Endodermal cell (in vitro differentiated cells): ENCODE measurements at regions not wholly inside any gene's neighbourhood (a gene's known extent, or its start where the extent isn't known, plus 50 kb on each side); places are given as distances from the start of the nearest gene placed in this dataset.

Source experiments
- DNase-seq: peaks from one replicate; pipeline ENCODE4 v3.0.0-alpha.2; 2017
- H3K27ac ChIP-seq: 2 replicates; pipeline ENCODE4 v1.5.1; 2013; ENCODE audit warnings: mild to moderate bottlenecking, low read depth, low read length, moderate library complexity
- H3K27me3 ChIP-seq: 2 replicates; pipeline ENCODE4 v1.6.1; 2013; ENCODE audit warnings: mild to moderate bottlenecking, low read length, moderate library complexity; ENCODE audit not compliant: insufficient read depth, control insufficient read depth, poor library complexity, severe bottlenecking
- H3K36me3 ChIP-seq: 2 replicates; pipeline ENCODE4 v1.7.0; 2013; ENCODE audit warnings: mild to moderate bottlenecking, low read length, moderate library complexity; ENCODE audit not compliant: control insufficient read depth, insufficient read depth
- H3K4me1 ChIP-seq: one replicate; pipeline ENCODE4 v1.7.0; 2013; ENCODE audit warnings: low read length; ENCODE audit not compliant: control insufficient read depth, insufficient read depth
- H3K4me3 ChIP-seq: 2 replicates; pipeline ENCODE4 v1.5.1; 2013; ENCODE audit warnings: mild to moderate bottlenecking, low read length, moderate library complexity
- H3K9ac ChIP-seq: 2 replicates; pipeline ENCODE4 v1.6.1; 2013; ENCODE audit warnings: mild to moderate bottlenecking, low read length, moderate library complexity; ENCODE audit not compliant: poor library complexity, severe bottlenecking; ENCODE audit errors: extremely low read depth
- H3K9me3 ChIP-seq: 2 replicates; pipeline ENCODE4 v1.6.1; 2013; ENCODE audit warnings: mild to moderate bottlenecking, low read length, moderate library complexity; ENCODE audit not compliant: control insufficient read depth
- H3K27ac Mint-ChIP-seq: 2 replicates; pipeline ENCODE4 v1.8.0; 2020; ENCODE audit warnings: mixed read lengths
- H3K27me3 Mint-ChIP-seq: 2 replicates; pipeline ENCODE4 v1.8.0; 2021; ENCODE audit warnings: mild to moderate bottlenecking, mixed read lengths; ENCODE audit not compliant: insufficient read depth
- H3K36me3 Mint-ChIP-seq: 2 replicates; pipeline ENCODE4 v1.8.0; 2020; ENCODE audit warnings: low read depth, mixed read lengths
- H3K4me1 Mint-ChIP-seq: 2 replicates; pipeline ENCODE4 v1.8.0; 2020; ENCODE audit warnings: mixed read lengths
- H3K4me3 Mint-ChIP-seq: 2 replicates; pipeline ENCODE4 v1.8.0; 2020; ENCODE audit warnings: mild to moderate bottlenecking, moderate library complexity, mixed read lengths
- H3K9me3 Mint-ChIP-seq: 2 replicates; pipeline ENCODE4 v1.8.0; 2020; ENCODE audit warnings: mild to moderate bottlenecking, mixed read lengths
- CTCF ChIP-seq: fragments of 200-600 bp; sonication (generic); conservative IDR thresholded peaks from 2 replicates; pipeline ENCODE4 v1.5.0; 2021; ENCODE audit warnings: antibody characterized with exemption, mild to moderate bottlenecking
- WGBS, 2 experiments: methylation state at CpG; one replicate each; pipeline versions ENCODE4 v1.1.5 to v1.1.7; 2013; ENCODE audit warnings: missing lambda C conversion rate in 2 of 2, mixed read lengths in 1 of 2; ENCODE audit not compliant: insufficient coverage in 1 of 2, insufficient read length in 1 of 2; 5-methylcytosine and 5-hydroxymethylcytosine counted together

GRCh38 chr2:225842939-225843338, 443.4 kb downstream of the NYAP2 start:
- Histone ChIP-seq H3K27me3 (no peaks in the 10 kb centered on the region), H3K9ac (no peak overlapping the region), H3K36me3 (no peaks in the 10 kb centered on the region), H3K9me3 (no peaks in the 10 kb centered on the region), H3K27ac (no peak overlapping the region), H3K4me1 (no peaks in the 10 kb centered on the region), H3K4me3 (no peak overlapping the region)
- TF ChIP-seq CTCF: no peak
- Mint-ChIP-seq H3K4me3 (no peak overlapping the region), H3K27me3 (no peaks in the 10 kb centered on the region), H3K9me3 (no peaks in the 10 kb centered on the region), H3K36me3 (no peaks in the 10 kb centered on the region), H3K4me1 (no peaks in the 10 kb centered on the region), H3K27ac (no peak overlapping the region)
- 89 to 100% methylated on average over 1 of the region's 1 CpG for WGBS, 2 experiments
- no peak for DNase-seq

GRCh38 chr2:225841314-225841713, 441.8 kb downstream of the NYAP2 start:
- no peak for TF ChIP-seq CTCF
- Histone ChIP-seq H3K4me1 (no peaks in the 10 kb centered on the region), H3K9ac (no peak overlapping the region), H3K9me3 (no peaks in the 10 kb centered on the region), H3K36me3 (no peaks in the 10 kb centered on the region), H3K27ac (no peak overlapping the region), H3K27me3 (no peaks in the 10 kb centered on the region), H3K4me3 (no peak overlapping the region)
- no peak for DNase-seq
- H3K4me3 Mint-ChIP-seq: no peak overlapping the region
- H3K4me1 Mint-ChIP-seq: no peaks in the 10 kb centered on the region
- H3K27me3 Mint-ChIP-seq: no peaks in the 10 kb centered on the region
- H3K27ac Mint-ChIP-seq: no peak overlapping the region
- WGBS, 2 experiments: 89% methylated on average over 1 of the region's 1 CpG; no CpG with 5 or more reads in 1 of the 2 experiments
- no peaks in the 10 kb centered on the region for H3K9me3 Mint-ChIP-seq
- no peaks in the 10 kb centered on the region for H3K36me3 Mint-ChIP-seq

- Histone ChIP-seq H3K9me3 (no peaks in the 10 kb centered on the region), H3K4me3 (no peak overlapping the region), H3K27me3 (no peaks in the 10 kb centered on the region), H3K27ac (no peak overlapping the region), H3K36me3 (no peaks in the 10 kb centered on the region), H3K9ac (no peak overlapping the region), H3K4me1 (no peaks in the 10 kb centered on the region)
- DNase-seq: no peak
- Mint-ChIP-seq H3K27me3 (no peaks in the 10 kb centered on the region), H3K4me1 (no peaks in the 10 kb centered on the region), H3K36me3 (no peaks in the 10 kb centered on the region), H3K27ac (no peak overlapping the region), H3K9me3 (no peaks in the 10 kb centered on the region), H3K4me3 (no peak overlapping the region)
- no peak for TF ChIP-seq CTCF
- 88 to 100% methylated on average over 1 of the region's 1 CpG for WGBS, 2 experiments
These were observed 437.8 kb downstream of the NYAP2 start for GRCh38 chr2:225837328-225837727.
